Thymus (tissue), 11 donors: ENCODE measurements at regions not wholly inside any gene's neighbourhood (a gene's known extent, or its start where the extent isn't known, plus 50 kb on each side); places are given as distances from the start of the nearest gene placed in this dataset.
A peak's percentile ranks its signal among the peaks of the same experiment; 100 is the strongest.

Experiments used
- DNase-seq, 9 donors: peaks; one replicate each; pipeline ENCODE4 v3.0.0-alpha.2; 2013; ENCODE audit warnings: low spot score in 9 of 9, low read depth in 6 of 9, missing footprints in 1 of 9
- H3K27ac ChIP-seq, 2 donors: one replicate each; pipeline ENCODE4 v1.5.1; 2013; ENCODE audit warnings: control low read depth in 1 of 2, low read depth in 1 of 2, low read length in 1 of 2, mild to moderate bottlenecking in 1 of 2, moderate library complexity in 1 of 2
- H3K27me3 ChIP-seq, 2 donors: one replicate each; pipeline ENCODE4 v1.5.1; 2013; ENCODE audit warnings: low read length in 1 of 2; ENCODE audit not compliant: control insufficient read depth in 2 of 2, insufficient read depth in 1 of 2
- H3K36me3 ChIP-seq, 2 donors: one replicate each; pipeline ENCODE4 v1.5.1; 2013; ENCODE audit warnings: low read length in 1 of 2, mild to moderate bottlenecking in 1 of 2, moderate library complexity in 1 of 2; ENCODE audit not compliant: control insufficient read depth in 2 of 2, insufficient read depth in 2 of 2
- H3K4me1 ChIP-seq, 2 donors: one replicate each; pipeline ENCODE4 v1.5.1; 2013; ENCODE audit warnings: low read length in 2 of 2; ENCODE audit not compliant: control insufficient read depth in 2 of 2, insufficient read depth in 2 of 2
- H3K4me3 ChIP-seq, 2 donors: one replicate each; pipeline ENCODE4 v1.5.1; 2013; ENCODE audit warnings: low read length in 2 of 2, control low read depth in 1 of 2, mild to moderate bottlenecking in 1 of 2
- H3K9me3 ChIP-seq, 2 donors: one replicate each; pipeline ENCODE4 v1.5.1; 2013; ENCODE audit warnings: low read length in 1 of 2, mild to moderate bottlenecking in 1 of 2; ENCODE audit not compliant: control insufficient read depth in 2 of 2, insufficient read depth in 1 of 2
- WGBS: extraction: QIAGEN DNeasy Blood & Tissue Kit; methylation state at CpG from one replicate; pipeline ENCODE4 v1.1.7; 2013; 5-methylcytosine and 5-hydroxymethylcytosine counted together
- donor health status: healthy.

DNA sequence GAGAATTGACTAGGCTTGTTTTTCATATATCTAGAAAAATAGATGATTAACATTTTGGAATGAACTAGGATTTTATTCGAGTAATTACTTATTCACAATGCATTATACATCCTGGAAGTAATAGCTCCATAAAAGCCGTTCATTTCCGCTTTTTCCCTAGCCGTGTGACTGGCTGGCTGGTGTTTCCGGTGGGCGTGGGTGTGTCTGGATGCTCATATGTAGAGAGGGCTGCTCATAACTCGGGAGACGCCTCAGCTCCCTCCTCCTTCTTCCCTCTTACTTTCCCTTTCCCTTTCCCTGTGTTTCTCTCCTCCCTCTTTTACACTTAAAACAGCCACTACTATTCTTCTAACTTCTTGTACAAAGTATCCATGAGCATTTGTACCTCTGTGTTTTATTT lies 187.7 kb upstream of the VSTM2A start:
- Histone ChIP-seq H3K9me3 (no peaks in the 10 kb centered on the region), H3K36me3 (no peaks in the 10 kb centered on the region), H3K4me3 (no peak overlapping the region), H3K4me1 (no peaks in the 10 kb centered on the region), H3K27me3 (no peaks in the 10 kb centered on the region), H3K27ac (no peak overlapping the region)
- 91% methylated on average over 8 of the region's 8 CpGs for WGBS
- DNase-seq, result no peak

- DNase-seq, result no peak
- Histone ChIP-seq H3K27me3 (no peaks in the 10 kb centered on the region), H3K27ac (no peak overlapping the region), H3K4me1 (no peaks in the 10 kb centered on the region), H3K4me3 (no peak overlapping the region), H3K36me3 (no peaks in the 10 kb centered on the region), H3K9me3 (no peaks in the 10 kb centered on the region)
- WGBS, result 88% methylated on average over 1 of the region's 1 CpG
Measured at GRCh38 chr7:54355842-54356241, 186.3 kb upstream of the VSTM2A start.

DNA sequence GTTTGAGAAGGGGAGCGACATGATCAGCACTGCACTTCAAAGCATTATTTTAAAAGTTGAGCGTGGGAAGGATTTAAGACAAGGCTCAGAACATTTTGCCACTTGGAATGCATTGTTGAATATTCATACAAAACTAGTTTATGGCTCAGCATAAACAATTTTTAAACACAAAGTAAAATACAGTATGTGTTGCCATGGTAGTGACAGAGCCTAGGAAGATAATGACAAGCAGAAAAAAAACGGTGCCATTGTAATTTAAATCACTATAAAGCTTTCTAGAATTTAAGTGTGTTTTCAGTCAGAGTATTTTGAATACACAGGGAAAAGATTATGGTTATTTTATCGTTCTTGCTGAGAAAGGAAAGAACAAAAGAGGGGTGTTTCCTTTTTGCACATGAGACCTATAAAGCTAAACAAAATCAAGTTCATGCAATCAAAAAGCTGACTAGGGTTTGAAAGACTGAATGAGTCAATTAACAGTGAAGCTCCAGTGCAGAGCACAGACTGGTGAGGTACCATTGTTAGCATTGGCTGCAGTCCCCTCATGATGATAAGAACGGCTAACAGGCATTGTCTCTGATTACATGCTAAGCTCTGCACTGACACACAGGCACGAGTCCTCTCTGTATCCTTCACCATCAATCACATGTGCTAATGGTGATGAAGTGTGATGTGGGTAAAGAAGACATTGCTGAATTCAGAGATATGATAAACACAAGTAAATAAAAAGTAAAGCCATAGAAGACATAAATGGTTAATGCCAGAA lies 181.9 kb upstream of the VSTM2A start:
- H3K27ac ChIP-seq, result no peak overlapping the region
- no peak overlapping the region for H3K4me3 ChIP-seq
- no peaks in the 10 kb centered on the region for H3K27me3 ChIP-seq
- no peaks in the 10 kb centered on the region for H3K36me3 ChIP-seq
- no peak for DNase-seq
- WGBS, result 82% methylated on average over 6 of the region's 6 CpGs
- no peaks in the 10 kb centered on the region for H3K9me3 ChIP-seq
- H3K4me1 ChIP-seq, result no peaks in the 10 kb centered on the region

GRCh38 chr7:54390565-54390964 lies 151.6 kb upstream of the VSTM2A start:
- Histone ChIP-seq H3K4me1 (no peaks in the 10 kb centered on the region), H3K27me3 (no peaks in the 10 kb centered on the region), H3K36me3 (no peaks in the 10 kb centered on the region), H3K4me3 (no peak overlapping the region), H3K27ac (no peak overlapping the region), H3K9me3 (no peaks in the 10 kb centered on the region)
- 95% methylated on average over 1 of the region's 1 CpG for WGBS
- DNase-seq, result no peak

DNA sequence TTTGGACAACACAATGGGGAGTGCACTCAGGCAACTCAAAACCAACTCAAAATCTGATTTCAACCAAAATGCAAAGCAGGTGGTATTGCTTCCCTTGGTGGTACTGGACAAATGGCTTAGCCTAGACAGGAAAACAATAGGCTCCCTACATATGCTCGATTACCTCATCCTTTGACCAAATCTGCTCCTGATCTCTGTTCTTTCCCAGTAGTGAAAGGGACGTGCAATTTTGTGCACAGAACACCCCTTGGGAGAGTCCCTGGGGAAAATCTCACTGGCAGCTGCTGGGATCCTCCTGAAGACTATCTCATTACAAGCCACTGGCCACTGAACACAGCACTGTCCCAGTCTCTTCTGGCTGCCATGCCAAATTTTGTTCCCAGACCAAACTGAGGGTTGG lies 149.2 kb upstream of the VSTM2A start:
- Histone ChIP-seq H3K4me3 (no peak overlapping the region), H3K4me1 (no peaks in the 10 kb centered on the region), H3K36me3 (no peaks in the 10 kb centered on the region), H3K9me3 (no peaks in the 10 kb centered on the region), H3K27ac (no peak overlapping the region), H3K27me3 (no peaks in the 10 kb centered on the region)
- WGBS, result 73% methylated on average over 2 of the region's 2 CpGs
- DNase-seq, result no peak

DNA sequence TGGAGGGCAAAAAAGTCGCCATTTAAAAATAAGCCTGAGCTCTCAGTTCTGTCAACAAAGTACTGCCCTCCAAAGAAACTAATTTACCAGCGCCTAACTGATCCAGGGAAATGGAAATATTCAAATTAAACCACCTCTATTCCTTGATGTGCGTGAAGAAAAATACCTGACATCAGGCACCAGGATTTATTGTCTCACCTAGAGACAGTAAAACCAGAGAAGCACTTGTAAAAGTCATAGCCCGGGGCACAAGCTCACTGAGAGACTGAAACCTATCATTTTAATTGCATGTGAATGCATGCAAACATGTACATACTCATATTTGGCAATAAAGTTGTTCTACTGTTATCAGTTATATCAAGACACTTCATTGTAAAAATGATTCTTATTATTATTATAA lies 147.3 kb upstream of the VSTM2A start:
- H3K36me3 ChIP-seq, result no peaks in the 10 kb centered on the region
- H3K9me3 ChIP-seq, result no peaks in the 10 kb centered on the region
- H3K27ac ChIP-seq, result no peak overlapping the region
- H3K4me1 ChIP-seq, result no peaks in the 10 kb centered on the region
- 93% methylated on average over 4 of the region's 4 CpGs for WGBS
- no peaks in the 10 kb centered on the region for H3K27me3 ChIP-seq
- H3K4me3 ChIP-seq, result no peak overlapping the region
- peak in 5 of 9 donors; percentile 2 to 28 (median 7) for DNase-seq

DNA sequence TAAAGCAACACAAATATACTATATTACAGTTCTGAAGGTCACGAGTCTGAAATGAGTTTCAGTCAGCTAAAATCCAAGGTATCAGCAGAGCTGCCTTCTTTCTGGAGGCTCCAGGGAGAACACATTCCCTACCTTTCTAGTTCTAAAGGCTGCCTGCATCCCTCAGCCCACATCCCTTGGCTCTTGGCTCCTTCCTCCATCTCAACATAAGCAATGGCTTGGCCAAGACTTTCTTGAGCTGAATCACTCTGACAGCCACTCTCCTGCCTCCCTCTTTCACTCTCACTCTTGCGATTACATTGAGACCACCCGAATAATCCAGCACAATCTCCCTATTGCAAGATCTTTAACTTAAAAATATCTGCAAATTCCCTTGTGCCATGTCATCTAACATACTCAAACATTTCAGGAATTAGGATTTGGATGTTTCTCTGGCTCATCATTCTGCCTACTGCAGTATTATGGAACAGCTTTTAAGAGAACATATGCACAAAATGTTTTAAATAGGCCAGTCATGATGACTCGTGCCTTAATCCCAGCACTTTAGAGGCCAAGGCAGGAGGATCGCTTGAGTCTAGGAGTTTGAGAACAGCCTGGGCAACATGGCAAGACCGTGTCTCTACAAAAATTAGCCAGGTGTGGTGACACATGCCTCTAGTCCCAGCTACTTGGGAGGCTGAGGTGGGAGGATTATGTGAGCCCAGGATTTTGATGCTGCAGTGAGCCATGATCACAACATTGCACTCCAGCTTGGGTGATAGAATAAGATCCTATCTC lies 144.2 kb upstream of the VSTM2A start:
- Histone ChIP-seq H3K4me3 (no peak overlapping the region), H3K27me3 (no peaks in the 10 kb centered on the region), H3K4me1 (no peaks in the 10 kb centered on the region), H3K9me3 (peaks cover 0 to 4% of the 10 kb centered on the region in 2 donors), H3K27ac (no peak overlapping the region), H3K36me3 (no peaks in the 10 kb centered on the region)
- peak in 4 of 9 donors; percentile 6 to 35 (median 14) for DNase-seq
- WGBS, result 92% methylated on average over 6 of the region's 6 CpGs

DNA sequence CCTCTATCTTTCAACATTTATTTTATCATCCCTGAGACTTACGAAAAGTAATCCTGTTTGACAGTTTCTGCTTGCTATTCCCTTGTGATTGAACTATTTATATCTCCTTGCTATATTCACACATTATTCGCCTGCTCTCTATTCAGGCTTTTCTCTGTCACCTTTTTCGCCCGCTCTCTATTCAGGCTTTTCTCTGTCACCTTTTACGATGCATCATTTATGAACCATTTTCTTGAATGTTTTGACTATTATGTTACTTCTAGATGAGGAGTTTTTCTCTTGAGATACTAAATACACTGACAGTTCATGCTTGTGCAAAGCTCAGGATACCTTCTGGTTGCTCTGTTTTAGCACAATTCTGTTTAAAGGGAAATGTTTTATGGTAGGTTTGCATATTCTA lies 143.3 kb upstream of the VSTM2A start:
- H3K4me1 ChIP-seq, result no peaks in the 10 kb centered on the region
- H3K36me3 ChIP-seq, result no peaks in the 10 kb centered on the region
- no peak overlapping the region for H3K27ac ChIP-seq
- H3K27me3 ChIP-seq, result no peaks in the 10 kb centered on the region
- no peak for DNase-seq
- 91% methylated on average over 5 of the region's 5 CpGs for WGBS
- H3K9me3 ChIP-seq, result peaks cover 0 to 4% of the 10 kb centered on the region in 2 donors
- H3K4me3 ChIP-seq, result no peak overlapping the region

- H3K4me1 ChIP-seq, result no peaks in the 10 kb centered on the region
- 90% methylated on average over 3 of the region's 3 CpGs for WGBS
- H3K4me3 ChIP-seq, result no peak overlapping the region
- DNase-seq, result no peak
- peaks cover 0 to 9% of the 10 kb centered on the region in 2 donors for H3K9me3 ChIP-seq
- H3K27ac ChIP-seq, result no peak overlapping the region
- no peaks in the 10 kb centered on the region for H3K27me3 ChIP-seq
- H3K36me3 ChIP-seq, result no peaks in the 10 kb centered on the region
Measured at GRCh38 chr7:54409917-54410316, 132.3 kb upstream of the VSTM2A start.
